Head of caudate nucleus (tissue), 42 donors: ENCODE measurements at regions not wholly inside any gene's neighbourhood (a gene's known extent, or its start where the extent isn't known, plus 50 kb on each side); places are given as distances from the start of the nearest gene placed in this dataset.

Experiments
- DNase-seq, 42 donors: peaks; one replicate each; pipeline versions ENCODE4 v3.0.0 to v3.0.0-alpha.2; 2020 to 2021; ENCODE audit warnings: mixed read lengths in 7 of 42
- intact Hi-C: fragments of 100-400 bp; cut with DNase I; formaldehyde crosslinking; loops from one replicate; pipeline ENCODE4 v1.15.0; 2022

DNA sequence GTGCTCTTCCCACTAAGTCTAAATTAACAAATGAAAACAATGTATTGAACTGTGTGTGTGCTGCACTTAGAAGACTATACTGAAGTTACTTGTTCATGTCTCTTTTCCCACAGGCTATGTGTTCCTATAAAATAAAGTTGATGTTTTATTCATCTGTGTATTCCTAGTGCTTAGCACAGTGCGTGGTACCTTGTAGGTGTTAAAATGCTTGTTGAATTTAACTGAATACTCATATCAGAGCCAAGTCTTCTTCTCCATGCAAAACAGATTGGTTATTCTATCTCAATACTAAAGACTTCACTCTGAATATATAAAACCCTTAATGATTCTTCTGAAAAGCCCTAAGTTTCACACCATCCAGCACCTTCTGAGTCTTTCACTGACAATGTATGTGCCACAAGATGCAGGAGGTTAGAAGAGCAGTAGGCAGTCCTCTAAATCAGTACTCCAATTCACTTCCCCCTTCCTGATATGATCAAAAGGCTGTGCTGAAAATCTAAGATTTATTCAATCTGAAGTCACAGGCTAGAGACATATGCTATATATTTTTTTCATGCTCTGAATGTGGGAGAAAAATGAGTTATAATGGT, 231.7 kb upstream of the CCDC150 start:
- intact Hi-C loops = no loop called here
- no peak for DNase-seq

DNA sequence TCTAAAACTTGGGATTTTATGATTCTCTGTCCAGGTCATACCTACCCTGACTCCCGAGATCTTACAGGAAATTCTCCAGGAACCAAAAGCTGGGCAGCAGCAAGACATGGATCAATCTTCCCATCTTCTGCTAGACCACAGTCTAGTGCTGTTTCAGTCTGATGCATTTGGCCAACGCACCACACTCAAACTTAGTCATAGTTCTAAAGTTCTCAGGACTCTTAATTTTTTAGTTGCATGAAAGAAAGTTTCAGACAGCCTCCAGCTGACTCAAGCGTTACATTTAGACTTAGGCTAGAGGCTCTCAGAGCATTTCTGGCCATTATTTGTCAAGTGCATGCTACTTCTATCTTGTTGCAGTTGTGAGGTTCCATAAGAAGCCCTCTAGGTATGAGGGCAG, 230.1 kb upstream of the CCDC150 start:
- intact Hi-C loops = no loop called here
- no peak for DNase-seq

DNA sequence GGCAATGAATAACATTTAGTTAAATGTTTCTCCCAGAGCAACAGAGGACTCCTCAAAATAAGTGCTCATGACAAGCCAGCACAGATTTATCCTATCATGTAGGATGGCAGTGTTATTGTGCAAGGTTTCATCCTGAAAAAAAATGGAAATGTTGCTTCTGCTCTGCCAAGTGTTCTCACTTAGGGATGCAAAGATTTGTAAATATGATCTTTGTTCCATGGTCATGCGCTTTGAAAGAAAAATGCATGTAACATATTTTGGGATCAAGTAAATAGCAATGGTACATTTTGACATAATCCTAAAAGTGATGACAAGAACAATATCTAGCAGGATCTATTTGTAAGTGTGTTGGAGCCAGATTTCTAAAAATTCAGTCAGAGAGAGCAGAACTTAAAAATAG, 229.5 kb upstream of the CCDC150 start:
- intact Hi-C loops = no loop called here
- DNase-seq = peak in 1 of 42 donors; percentile 11

DNA sequence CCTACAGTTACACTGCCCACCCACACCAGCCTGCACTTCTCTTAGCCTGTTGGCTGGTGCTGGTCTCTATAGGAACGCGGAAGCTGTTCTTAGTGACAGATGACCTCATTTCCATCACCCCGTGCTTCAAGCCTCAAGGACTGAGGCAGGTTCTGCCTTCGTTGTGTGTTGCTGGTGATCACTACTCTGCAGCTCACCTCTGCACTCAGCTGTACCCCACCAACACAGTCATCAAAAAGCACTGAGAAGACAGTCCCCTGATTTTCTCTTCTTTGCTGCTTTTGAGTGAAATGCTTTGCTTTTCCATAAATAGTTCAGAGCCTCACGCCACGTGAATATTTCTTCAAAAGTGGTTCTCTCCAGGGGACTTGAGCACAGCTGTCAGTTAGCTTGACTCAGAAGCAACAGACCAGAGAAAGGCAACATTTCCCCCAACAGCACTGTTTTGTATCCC, 225.7 kb upstream of the CCDC150 start:
- intact Hi-C loops = no loop called here
- peak in 34 of 42 donors; percentile 6 to 73 (median 37) for DNase-seq

DNA sequence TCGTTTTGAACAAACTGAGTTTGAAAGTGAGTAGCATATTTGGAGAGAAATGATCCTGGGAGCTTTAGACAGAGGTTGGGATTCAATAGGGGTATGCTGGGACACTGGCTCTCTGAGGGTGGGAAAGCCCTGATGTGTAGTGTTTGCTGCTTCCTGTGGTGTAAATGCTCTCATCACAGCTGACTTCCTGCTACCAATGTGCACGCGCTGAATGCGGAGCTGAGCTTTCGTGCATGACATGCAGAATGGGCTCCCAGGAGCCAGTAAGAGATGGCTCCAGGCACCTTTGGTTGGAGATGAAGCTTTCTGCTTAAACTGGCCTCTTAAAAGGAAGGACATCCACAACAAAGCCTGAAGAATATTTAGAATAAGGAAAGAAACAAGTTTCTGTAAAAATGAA, 224.1 kb upstream of the CCDC150 start:
- DNase-seq = no peak
- intact Hi-C loops = no loop called here

DNA sequence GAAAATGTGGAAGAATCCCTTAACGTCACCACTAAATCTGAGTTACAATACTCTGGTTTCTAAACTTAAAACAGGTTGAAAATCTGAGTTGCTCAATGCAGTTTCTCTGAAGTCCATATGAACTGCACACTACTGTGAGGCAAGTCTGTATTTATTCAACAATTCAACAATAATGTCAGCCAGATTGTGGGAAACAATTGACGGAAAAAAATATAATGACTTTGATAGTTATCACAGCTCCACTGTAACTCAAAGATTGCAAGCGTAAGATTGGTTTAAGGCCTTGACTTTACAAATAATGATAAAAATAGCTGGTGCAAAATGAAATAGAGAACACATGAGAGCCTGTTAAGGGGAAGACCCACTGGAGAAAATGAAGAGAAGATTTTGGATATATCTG, 219.4 kb upstream of the CCDC150 start:
- DNase-seq = no peak
- intact Hi-C loops = no loop called here

DNA sequence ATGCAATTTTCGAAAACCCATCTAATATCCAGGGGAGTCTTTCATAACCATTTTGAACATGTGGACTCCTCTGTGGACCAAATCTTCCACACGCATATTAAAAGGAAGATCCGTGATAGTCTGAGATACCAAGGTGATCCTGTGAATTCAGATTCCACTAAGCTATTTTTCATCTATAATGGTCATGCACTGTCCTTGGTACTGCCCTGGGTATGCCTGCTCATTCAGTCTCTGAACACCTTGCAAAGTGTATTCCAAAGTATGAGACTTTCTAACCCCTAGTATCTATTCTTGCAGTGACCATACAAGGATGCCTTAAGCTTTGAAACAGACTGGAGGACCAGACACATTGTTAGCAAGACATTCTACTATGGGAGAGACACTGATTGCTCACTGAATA, 217.6 kb upstream of the CCDC150 start:
- DNase-seq = no peak
- intact Hi-C loops = no loop called here

DNA sequence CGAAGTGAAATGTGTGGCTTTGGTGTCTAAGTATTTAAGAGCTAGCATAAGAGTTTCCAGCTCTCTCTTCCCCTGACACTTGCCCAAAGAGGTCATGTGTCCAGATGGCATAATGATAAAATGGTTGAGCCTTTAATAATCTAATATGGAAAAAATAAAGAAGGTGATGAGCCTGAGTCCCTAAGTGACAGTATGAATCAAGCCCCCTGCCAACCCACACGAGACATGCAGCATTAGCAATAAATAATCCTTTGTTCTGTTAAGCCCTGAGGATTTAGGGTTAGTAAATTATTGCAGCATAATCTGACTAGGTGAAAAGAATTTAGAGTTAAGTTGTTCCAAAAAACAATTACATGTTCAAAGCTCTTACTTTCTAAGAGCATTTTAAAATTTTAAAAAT, 217.2 kb upstream of the CCDC150 start:
- intact Hi-C loops = no loop called here
- DNase-seq = no peak

DNA sequence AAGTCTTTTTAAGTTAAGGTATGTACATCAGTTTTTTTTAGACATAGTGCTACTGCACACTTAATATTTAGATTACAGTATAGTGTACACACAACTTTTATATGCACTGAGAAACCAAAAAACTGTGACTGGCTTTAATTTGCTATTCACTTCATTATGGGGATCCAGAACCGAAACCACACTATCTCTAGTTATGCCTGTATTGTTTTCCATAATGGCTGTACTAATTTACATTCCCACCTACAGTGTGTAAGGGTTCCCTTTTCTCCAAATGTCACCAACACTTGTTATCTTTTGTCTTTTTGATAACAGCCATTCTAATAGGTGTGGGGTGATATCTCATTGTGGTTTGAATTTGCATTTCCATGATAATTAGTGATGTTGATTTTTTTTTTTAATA, 213.4 kb upstream of the CCDC150 start:
- intact Hi-C loops = no loop called here
- no peak for DNase-seq

DNA sequence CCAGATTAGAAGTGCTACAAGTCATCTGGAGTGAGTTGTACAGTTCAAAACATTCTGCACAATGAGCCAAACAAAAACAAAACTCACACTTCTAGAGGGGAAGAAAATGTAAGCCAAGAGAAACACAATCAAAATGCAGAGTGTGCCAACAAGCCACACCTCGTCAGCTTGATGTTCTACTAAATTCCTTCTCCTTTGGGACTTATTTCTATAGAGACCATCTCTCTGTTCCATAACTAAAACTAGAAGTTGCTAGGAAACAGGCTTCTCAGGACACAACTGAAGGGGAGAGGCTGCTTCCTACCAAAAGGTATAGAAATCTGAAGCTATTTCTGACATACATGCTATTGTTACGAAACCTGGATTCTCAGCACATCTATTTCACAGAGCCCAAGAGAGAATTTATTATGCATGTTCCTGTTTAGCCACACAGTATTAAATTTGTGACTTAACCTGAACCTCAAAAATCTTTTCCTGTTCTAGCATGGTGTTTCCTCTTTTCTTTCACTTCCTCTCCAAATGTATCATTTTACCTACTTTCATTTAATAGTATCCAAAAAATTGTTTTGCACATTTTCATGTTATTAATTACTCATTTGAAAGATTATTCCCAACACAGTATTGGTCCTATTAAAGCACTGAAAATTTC, 211.4 kb upstream of the CCDC150 start:
- DNase-seq = no peak
- intact Hi-C loops = no loop called here

DNA sequence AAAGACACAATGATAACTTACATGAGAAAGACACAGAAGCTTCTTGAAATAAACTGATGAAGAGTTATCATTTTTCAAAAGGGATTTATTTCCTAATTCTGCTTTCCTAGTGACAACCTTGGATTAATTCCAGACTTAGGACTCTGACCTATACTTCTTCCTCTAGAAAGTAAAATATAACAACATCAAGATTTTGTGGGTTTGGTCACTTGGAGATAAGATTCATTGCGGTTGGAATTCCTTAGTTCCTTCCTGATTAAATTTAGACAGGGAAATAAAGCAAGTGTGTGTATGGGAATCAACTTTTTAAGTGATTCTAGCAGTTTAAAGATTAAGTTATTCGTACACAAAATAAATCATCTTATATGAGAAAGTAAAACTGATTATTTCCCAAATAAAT, 208.4 kb upstream of the CCDC150 start:
- DNase-seq = no peak
- intact Hi-C loops = no loop called here

DNA sequence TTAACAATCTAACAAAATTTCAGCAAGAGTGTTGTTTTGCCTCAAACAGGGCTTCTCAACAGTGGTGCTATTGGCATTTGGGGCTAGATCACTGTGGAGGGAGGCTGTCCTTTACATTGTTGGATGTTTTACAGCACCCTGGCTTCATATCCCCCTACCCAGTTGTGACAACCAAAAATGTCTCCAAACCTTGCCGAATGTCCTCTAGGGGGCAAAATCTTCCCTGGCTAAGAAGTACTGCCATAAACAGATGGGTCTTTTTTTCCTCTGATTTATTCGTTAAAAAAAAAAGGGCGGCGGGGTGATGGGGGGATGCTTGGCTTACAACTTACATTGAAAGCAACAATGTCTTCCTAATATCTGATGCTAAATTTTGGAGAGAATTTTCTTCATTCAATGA, 207.6 kb upstream of the CCDC150 start:
- intact Hi-C loops = no loop called here
- DNase-seq = peak in 13 of 42 donors; percentile 8 to 63 (median 22)

DNA sequence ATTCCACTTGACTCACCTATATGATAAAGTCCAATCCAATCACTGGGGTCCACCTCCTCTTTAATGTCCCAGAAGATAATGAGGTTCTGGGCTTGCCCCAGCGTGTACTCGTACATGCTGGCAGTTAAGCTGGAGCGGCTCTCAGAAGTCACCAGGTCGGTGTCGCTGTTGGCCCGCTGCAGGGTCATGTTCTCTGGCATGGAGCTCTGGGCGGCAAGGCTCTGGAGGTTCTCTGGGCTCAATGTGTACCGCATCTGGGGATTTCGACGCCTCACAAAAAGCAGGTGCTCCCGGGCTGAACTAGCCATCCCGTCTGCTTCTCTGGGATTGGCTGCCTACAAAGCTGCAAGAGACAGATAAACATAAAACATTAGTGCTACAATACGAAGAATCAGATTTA, 206.4 kb upstream of the CCDC150 start:
- intact Hi-C loops = no loop called here
- DNase-seq = no peak

DNA sequence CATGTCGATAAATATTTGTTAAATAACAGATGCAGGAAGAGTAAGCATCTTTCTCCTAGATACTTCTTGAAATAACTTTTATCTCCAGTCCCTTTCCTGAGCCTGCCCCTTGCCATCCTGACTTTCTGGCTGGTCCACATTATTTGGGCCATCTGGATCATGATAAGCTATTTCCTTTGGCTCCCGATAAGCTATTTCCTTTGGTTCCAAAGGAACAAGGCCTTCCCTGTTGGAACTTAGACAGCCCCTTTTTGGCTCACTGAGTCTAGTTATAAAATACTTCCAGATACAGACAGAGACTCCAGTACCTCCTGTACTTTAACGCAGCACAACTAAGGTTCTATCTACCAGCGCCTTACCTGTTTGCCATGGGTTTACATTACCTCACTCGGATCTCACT, 205.3 kb upstream of the CCDC150 start:
- intact Hi-C loops = no loop called here
- DNase-seq = no peak

DNA sequence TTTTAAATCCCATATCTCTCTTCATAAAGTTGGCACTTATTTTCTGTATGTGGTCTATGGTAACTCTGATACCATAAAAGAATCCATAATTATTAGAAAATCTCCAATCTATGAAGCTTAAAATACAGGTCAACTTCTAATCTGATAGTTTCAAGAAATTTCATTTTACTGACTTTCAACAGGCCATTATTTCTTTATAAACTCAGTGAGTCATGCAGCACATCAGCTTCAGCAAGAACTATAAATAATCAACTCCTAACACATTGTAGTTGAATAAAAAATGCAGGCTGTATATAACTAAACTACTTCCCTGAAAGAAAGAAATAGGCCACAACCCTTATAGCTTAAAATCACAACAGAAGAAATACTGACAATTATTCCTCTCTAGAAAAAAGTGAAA, 204.3 kb upstream of the CCDC150 start:
- DNase-seq = no peak
- intact Hi-C loops = no loop called here

DNA sequence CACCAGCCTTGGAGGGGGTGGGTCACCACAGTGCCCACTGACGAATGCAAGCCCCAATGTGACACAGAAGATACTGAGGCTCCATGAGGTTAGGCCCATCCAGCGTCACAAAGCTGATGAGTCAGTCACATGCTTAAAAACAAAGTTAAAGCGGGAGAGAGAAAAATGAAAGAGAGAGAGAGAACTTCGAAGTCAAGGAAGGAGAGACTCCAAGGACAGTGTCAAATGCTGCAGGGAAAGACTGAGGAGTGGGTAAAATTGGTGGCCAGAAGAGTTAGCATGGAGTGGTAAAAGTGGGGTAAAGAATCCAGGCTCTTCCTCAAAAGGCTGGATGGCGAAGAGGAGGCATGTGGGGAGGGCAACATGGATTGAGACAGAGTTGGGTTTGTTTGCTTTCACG, 201.9 kb upstream of the CCDC150 start:
- intact Hi-C loops = no loop called here
- DNase-seq = no peak

DNA sequence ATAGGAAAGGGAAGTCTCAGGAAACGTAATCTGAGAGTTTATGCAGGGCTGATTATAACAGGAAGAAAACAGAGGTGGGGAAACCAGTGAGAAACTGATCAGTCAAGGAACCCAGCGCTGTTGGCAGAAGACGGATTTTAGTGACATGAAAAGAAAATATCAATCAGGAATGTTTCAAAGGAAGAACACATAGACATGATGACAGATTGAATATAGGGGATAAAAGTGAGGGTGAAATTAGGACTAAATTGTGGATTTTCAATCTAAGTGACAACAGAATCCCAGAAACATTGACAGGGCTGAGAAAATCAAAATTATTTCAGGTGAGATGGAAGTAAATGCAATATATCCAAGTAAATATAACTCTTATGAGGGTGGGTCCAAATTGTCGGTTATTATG, 199.8 kb upstream of the CCDC150 start:
- no peak for DNase-seq
- intact Hi-C loops = loop anchor here (10.0 kb wide), 1 partner anchor 135 kb away; no protein-coding TSS in a partner anchor

DNA sequence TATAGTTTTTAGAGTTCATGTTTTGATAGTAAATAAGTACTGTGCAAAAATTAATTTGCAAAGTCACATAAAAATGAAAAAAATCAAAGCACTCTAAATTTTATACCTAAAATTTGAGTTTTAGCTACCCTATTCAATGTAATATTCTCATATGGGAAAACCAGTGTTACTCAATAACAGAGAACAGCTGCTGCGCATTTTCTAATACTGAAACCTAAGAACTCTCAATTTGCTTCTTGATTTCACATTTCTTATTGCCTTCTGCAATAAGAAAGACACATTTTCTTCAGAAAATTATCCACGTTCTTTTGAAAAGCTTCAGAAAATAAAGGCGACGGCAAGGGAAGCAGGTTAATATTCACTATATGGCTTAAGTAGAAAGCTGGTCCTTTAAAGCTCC, 199.1 kb upstream of the CCDC150 start:
- intact Hi-C loops = loop anchor here (10.0 kb wide), 1 partner anchor 136 kb away; no protein-coding TSS in a partner anchor
- DNase-seq = no peak

DNA sequence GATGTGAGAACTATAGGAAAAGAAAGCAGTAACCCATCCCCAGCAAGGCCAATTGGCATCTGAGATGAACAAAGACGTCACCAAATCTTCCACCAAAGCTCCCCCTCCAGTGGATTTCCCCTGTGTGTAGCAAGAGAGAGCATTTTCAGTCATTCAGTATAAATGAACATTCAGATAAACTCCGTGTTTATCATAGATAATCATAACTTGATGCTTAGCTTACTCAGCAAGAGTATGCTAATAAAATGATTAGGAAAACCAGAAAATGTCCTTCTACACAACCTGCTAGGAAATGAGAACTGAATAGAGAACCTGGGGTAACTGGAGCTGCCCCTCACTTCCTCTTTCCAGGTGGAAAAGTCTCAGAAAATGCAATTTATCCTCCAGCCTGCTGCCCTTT, 198.0 kb upstream of the CCDC150 start:
- intact Hi-C loops = loop anchor here (10.0 kb wide), 1 partner anchor 137 kb away; no protein-coding TSS in a partner anchor
- no peak for DNase-seq

DNA sequence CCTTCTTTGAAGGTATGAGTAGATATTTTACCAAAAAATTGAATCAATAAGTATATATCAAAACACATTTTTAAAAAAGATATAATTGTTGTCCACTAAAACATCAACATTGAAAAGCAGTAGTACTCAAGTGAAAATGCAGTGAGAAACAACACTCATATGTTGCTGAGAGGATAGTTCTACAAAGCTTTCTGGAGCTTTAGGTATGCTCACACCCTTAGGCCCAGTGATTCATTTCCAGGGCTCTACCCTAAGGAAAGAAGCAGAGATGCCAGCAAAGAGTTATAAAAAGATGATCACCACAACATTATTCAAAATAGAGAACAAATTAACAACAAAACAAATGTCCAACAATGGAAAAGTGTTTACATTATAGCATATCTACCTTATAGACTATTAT, 197.3 kb upstream of the CCDC150 start:
- no peak for DNase-seq
- intact Hi-C loops = loop anchor here (10.0 kb wide), 1 partner anchor 137 kb away; no protein-coding TSS in a partner anchor

DNA sequence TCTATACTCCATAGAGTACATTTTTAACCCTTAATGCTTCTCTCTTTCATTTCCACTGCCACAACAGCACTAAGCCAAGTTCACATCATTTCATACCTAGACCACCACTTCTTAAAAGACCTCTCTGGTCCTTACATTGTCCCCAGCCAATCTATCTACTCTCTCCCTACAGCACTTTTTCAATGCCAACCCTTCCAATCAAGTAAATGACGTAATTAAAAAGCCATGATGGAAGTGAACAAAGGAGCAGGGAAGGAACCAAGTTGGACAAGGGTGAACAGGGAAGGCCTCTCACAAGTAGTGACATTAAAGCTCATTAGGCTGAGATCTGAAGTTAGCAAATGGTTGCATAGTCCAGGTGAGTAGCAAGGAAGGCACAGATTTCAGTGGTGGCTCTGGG, 195.1 kb upstream of the CCDC150 start:
- intact Hi-C loops = loop anchor here (10.0 kb wide), 1 partner anchor 140 kb away; no protein-coding TSS in a partner anchor
- DNase-seq = no peak
